Neural crest cell (in vitro differentiated cells): ENCODE measurements at regions not wholly inside any gene's neighbourhood (a gene's known extent, or its start where the extent isn't known, plus 50 kb on each side); places are given as distances from the start of the nearest gene placed in this dataset.
A peak's percentile ranks its signal among the peaks of the same experiment; 100 is the strongest.

Experiments
- DNase-seq: peaks from one replicate; pipeline ENCODE4 v3.0.0; 2021; ENCODE audit warnings: low read depth, mixed read lengths, low spot score
- H3K27ac Mint-ChIP-seq: one replicate; pipeline ENCODE4 v1.8.0; 2021; ENCODE audit warnings: mild to moderate bottlenecking, mixed read lengths; ENCODE audit not compliant: unreplicated experiment
- H3K27me3 Mint-ChIP-seq: 2 replicates; pipeline ENCODE4 v1.8.0; 2021; ENCODE audit warnings: low read depth, mild to moderate bottlenecking, mixed read lengths
- H3K36me3 Mint-ChIP-seq: 2 replicates; pipeline ENCODE4 v1.8.0; 2021; ENCODE audit warnings: low read depth, mild to moderate bottlenecking, mixed read lengths
- H3K4me1 Mint-ChIP-seq: 2 replicates; pipeline ENCODE4 v1.8.0; 2021; ENCODE audit warnings: mixed read lengths
- H3K4me3 Mint-ChIP-seq: one replicate; pipeline ENCODE4 v1.8.0; 2021; ENCODE audit warnings: mild to moderate bottlenecking, mixed read lengths
- H3K9me3 Mint-ChIP-seq: 2 replicates; pipeline ENCODE4 v1.8.0; 2021; ENCODE audit warnings: mixed read lengths
- TF ChIP-seq, protein P1 (sequence below): fragments of 200-600 bp; sonication (generic); conservative IDR thresholded peaks from 2 replicates; pipeline ENCODE4 v1.5.0; 2021; ENCODE audit warnings: antibody characterized with exemption, mild to moderate bottlenecking

DNA sequence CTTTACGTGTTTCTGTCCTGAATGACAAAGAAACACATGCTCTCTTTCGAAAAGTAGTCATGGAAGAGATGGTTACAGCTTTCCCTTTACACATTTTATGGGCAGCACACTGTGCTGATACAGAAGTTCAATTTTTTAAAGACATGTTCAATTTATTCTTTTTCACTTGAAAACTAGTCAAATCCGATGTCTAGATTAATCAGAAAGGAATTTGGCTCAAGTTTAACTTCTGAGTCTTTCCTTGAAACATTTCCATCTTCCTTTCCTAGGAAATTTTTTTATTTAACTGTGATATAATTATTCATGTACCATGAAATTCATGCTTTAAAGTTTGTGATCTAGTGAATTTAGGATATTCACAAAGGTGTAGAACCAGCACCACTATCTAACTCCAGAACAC lies 360.1 kb downstream of the TNS3 start:
- H3K9me3 Mint-ChIP-seq, result no peaks in the 10 kb centered on the region
- H3K4me1 Mint-ChIP-seq, result no peaks in the 10 kb centered on the region
- no peaks in the 10 kb centered on the region for H3K36me3 Mint-ChIP-seq
- DNase-seq, result no peak
- TF ChIP-seq, protein P1, sequence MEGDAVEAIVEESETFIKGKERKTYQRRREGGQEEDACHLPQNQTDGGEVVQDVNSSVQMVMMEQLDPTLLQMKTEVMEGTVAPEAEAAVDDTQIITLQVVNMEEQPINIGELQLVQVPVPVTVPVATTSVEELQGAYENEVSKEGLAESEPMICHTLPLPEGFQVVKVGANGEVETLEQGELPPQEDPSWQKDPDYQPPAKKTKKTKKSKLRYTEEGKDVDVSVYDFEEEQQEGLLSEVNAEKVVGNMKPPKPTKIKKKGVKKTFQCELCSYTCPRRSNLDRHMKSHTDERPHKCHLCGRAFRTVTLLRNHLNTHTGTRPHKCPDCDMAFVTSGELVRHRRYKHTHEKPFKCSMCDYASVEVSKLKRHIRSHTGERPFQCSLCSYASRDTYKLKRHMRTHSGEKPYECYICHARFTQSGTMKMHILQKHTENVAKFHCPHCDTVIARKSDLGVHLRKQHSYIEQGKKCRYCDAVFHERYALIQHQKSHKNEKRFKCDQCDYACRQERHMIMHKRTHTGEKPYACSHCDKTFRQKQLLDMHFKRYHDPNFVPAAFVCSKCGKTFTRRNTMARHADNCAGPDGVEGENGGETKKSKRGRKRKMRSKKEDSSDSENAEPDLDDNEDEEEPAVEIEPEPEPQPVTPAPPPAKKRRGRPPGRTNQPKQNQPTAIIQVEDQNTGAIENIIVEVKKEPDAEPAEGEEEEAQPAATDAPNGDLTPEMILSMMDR, result no peak
- H3K27me3 Mint-ChIP-seq, result no peaks in the 10 kb centered on the region
- no peak overlapping the region for H3K4me3 Mint-ChIP-seq
- H3K27ac Mint-ChIP-seq, result no peak overlapping the region

DNA sequence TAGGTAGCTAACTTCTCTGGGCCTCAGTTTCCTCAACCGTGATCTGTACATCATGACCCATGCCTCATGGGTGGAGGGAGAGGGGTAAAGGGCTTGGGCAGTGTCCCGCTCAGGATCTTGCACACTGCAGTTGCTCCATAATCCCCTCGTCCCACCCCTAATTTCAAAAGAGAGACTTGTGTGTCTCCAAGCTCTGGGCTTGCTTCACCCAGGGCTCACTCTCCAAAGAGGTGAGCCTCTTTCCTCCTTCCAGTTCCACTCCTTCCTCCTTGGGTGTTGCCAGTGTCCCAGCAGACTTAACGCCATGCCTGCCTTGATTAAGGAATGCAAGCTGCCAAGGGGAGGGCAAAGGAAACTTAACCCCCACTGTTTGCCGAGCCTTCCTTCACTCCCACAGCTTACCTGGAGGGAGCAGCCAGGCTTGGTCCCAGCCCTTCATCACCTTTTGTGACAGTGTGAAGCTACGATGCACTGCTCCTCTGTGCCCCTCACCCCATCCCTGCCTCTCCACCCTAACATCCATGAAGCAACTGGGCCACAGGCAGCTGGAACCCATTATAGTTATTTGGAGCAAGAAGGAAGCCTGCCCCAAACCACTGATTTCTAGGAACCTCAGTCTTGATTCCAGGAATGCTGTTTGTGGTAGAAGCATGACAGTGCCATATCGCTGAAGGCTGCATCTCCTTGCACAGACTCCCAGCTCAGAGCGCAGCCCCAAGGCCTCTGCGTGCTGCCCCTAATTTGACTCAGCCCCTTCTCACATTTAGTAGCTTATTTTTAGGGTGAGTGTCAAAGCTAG lies 363.3 kb downstream of the TNS3 start:
- Mint-ChIP-seq H3K4me3 (no peak overlapping the region), H3K9me3 (no peaks in the 10 kb centered on the region), H3K4me1 (no peaks in the 10 kb centered on the region), H3K36me3 (no peaks in the 10 kb centered on the region), H3K27ac (no peak overlapping the region), H3K27me3 (no peaks in the 10 kb centered on the region)
- TF ChIP-seq, protein P1, result no peak
- DNase-seq, result no peak

DNA sequence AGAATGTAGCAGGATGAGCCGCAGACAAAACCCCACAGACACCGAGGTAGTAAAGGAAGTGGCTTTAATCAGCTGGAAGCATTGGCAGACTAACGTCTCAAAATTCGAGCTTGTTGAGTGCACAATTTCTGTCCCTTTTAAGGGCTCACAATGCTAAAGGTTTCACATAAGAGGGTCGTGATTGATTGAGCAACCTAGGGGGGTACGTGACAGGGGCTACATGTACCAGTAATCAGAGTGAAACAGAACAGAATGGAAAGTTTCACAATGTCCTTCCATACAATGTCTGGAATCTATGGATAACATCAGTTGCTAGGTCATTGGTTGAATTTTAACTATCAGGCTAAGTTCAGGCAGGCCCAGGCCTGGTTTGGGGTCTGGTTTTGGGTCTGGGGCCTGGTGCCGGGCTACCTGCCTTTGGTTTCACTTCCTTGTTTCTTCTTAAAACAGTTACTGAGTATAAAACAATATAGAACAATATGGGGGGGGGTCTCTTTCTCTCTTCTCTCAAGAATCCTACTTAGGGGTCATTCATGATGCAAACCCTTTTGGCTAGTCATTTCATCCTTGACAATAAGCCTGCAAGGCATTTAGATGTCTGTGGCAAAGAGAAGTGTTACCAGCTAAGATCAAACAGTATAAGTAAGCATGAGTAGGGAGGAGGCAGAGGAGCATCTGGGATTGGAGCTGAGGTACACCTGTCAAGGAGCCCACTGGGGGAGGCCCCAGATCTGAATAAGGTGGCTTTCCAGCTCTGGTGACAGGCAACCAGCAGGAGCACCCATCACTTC lies 364.1 kb downstream of the TNS3 start:
- no peaks in the 10 kb centered on the region for H3K36me3 Mint-ChIP-seq
- H3K9me3 Mint-ChIP-seq, result peaks cover 4% of the 10 kb centered on the region
- H3K4me1 Mint-ChIP-seq, result no peaks in the 10 kb centered on the region
- peak overlapping the region; percentile 29 for H3K27ac Mint-ChIP-seq
- H3K4me3 Mint-ChIP-seq, result no peak overlapping the region
- TF ChIP-seq, protein P1, result no peak
- no peak for DNase-seq
- no peaks in the 10 kb centered on the region for H3K27me3 Mint-ChIP-seq

DNA sequence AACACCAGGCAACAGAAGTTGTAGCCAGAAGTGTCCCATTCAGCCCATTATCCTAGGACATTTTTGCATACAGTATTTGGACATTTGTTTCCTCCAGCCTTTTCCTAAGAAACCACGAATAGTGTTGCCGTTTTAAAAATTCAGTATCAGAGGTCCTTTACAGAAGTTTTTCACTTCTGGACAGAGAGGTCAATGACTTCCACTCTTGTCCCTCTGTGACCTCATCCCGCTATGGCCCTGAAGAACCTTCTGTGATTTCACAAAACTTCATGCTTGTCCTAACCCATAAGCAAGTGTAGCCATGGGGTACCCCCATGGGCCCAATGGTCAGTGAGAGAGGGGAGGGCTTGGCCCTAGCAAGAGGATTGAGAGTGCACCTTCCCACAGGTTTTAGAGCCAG lies 364.8 kb downstream of the TNS3 start:
- Mint-ChIP-seq H3K36me3 (no peaks in the 10 kb centered on the region), H3K4me1 (no peaks in the 10 kb centered on the region), H3K4me3 (no peak overlapping the region), H3K27ac (no peak overlapping the region), H3K27me3 (no peaks in the 10 kb centered on the region), H3K9me3 (peaks cover 4% of the 10 kb centered on the region)
- TF ChIP-seq, protein P1, result no peak
- no peak for DNase-seq

DNA sequence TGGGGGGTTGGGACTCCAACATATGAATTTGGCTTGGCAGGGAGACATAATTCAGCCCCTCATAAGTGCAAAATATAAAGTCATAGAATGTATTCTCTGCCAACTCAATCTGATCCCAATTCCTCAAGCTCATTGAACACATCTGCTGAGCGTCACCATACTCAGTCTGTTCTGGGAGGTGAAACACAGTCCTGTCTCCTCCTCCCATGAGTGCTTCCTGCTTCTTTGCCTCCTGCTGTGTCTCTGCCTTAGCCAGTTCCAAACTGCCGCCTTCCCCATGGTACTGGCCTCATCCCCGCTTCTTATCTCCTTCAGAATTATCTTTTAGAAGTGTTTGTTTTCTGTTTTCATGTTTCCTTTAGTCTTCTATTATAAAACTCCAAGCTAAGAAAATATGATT lies 365.5 kb downstream of the TNS3 start:
- H3K36me3 Mint-ChIP-seq, result no peaks in the 10 kb centered on the region
- no peaks in the 10 kb centered on the region for H3K4me1 Mint-ChIP-seq
- TF ChIP-seq, protein P1, result no peak
- no peak for DNase-seq
- H3K27ac Mint-ChIP-seq, result no peak overlapping the region
- no peak overlapping the region for H3K4me3 Mint-ChIP-seq
- no peaks in the 10 kb centered on the region for H3K27me3 Mint-ChIP-seq
- peaks cover 4% of the 10 kb centered on the region for H3K9me3 Mint-ChIP-seq
